K562 (cell line): ENCODE measurements at regions not wholly inside any gene's neighbourhood (a gene's known extent, or its start where the extent isn't known, plus 50 kb on each side); places are given as distances from the start of the nearest gene placed in this dataset.

ENCODE experiments used
- ATAC-seq: fragments of 200-7000 bp; cut with Tn5 transposase; 3 replicates; pipeline ENCODE4 v1.9.1; 2020; ENCODE audit warnings: moderate library complexity
- BruUV-seq: library from RNA; stranded (reverse); fragments of 400-500 nt; replicated peaks from 2 replicates; lab custom pipeline; 2021; lab: Mats Ljungman, UMichigan
- CTCF ChIA-PET: fragments of 300-600 bp; formaldehyde crosslinking; extraction: SDS; loops from one replicate; lab custom pipeline; 2021; ENCODE audit warnings: low intra/inter-chr PET ratio; lab: Yijun Ruan, JAX
- POLR2A ChIA-PET: fragments of 300-600, 350-650 bp; sonication (Branson Sonifier 250); formaldehyde crosslinking; extraction: SDS; loops from one replicate; lab custom pipeline; 2021; ENCODE audit warnings: antibody characterized with exemption, inconsistent platforms; lab: Yijun Ruan, JAX
- DNase-seq, 4 experiments: peaks; one replicate each; pipeline versions ENCODE4 v3.0.0 to v3.0.0-alpha.2; 2011 to 2018; ENCODE audit warnings: low spot score in 3 of 4, mixed read lengths in 3 of 4; ENCODE audit errors: extremely low read depth in 1 of 4
- FAIRE-seq: peaks from 2 replicates; lab custom pipeline; 2011; peaks lifted over from hg19 to GRCh38; lab: Jason Lieb, UNC
- H2AFZ ChIP-seq: 2 replicates; pipeline ENCODE4 v1.6.0; 2011; ENCODE audit warnings: low read depth, low read length, control low read depth, inconsistent platforms
- H3K27ac ChIP-seq: fragments of 200-600 bp; 3 replicates; pipeline ENCODE4 v1.8.0; 2011; ENCODE audit warnings: low read depth, mild to moderate bottlenecking, control low read depth, inconsistent platforms, low read length, moderate library complexity, mixed read lengths; ENCODE audit errors: extremely low read depth
- H3K27me3 ChIP-seq, 2 experiments: fragments of 300-600 bp in 1 of 2; 2 replicates in 1 of 2; 3 replicates in 1 of 2; pipeline versions ENCODE4 v1.6.0 to v1.8.0; 2011; ENCODE audit warnings: inconsistent platforms in 2 of 2, low read length in 2 of 2, mild to moderate bottlenecking in 1 of 2, mixed read lengths in 1 of 2, moderate library complexity in 1 of 2; ENCODE audit not compliant: control insufficient read depth in 2 of 2, insufficient read depth in 2 of 2
- H3K36me3 ChIP-seq: fragments of 300-600 bp; 3 replicates; pipeline ENCODE4 v1.8.0; 2011; ENCODE audit warnings: mild to moderate bottlenecking, low read length, inconsistent platforms; ENCODE audit not compliant: control insufficient read depth, insufficient read depth
- H3K4me1 ChIP-seq, 2 experiments: fragments of 200-600 bp in 1 of 2; replicated peaks in 1 of 2; 2 replicates in 1 of 2; 3 replicates in 1 of 2; pipeline versions ENCODE4 v1.5.1 to v1.8.0; 2011; ENCODE audit warnings: inconsistent platforms in 2 of 2, low read length in 2 of 2, mild to moderate bottlenecking in 1 of 2, mixed read lengths in 1 of 2, moderate library complexity in 1 of 2; ENCODE audit not compliant: control insufficient read depth in 2 of 2, insufficient read depth in 2 of 2
- H3K4me2 ChIP-seq: 2 replicates; pipeline ENCODE4 v1.6.1; 2011; ENCODE audit warnings: low read length, control low read depth, inconsistent platforms, mixed read lengths; ENCODE audit not compliant: insufficient read depth
- H3K4me3 ChIP-seq: fragments of 200-600 bp; sonication (generic), shearing (Covaris generic); 2 replicates; pipeline ENCODE4 v1.5.1; 2016; ENCODE audit warnings: control low read depth, inconsistent platforms
- H3K79me2 ChIP-seq: fragments of 200-600 bp; 3 replicates; pipeline ENCODE4 v1.8.0; 2011; ENCODE audit warnings: low read length, inconsistent platforms; ENCODE audit not compliant: control insufficient read depth, insufficient read depth
- H3K9ac ChIP-seq, 2 experiments: 2 replicates each; pipeline versions ENCODE4 v1.6.0 to v1.6.1; 2011; ENCODE audit warnings: low read depth in 2 of 2, low read length in 2 of 2, control low read depth in 1 of 2, inconsistent platforms in 1 of 2, mild to moderate bottlenecking in 1 of 2, mixed read lengths in 1 of 2; ENCODE audit not compliant: insufficient read depth in 1 of 2
- H3K9me1 ChIP-seq: one replicate; pipeline ENCODE4 v1.6.0; 2011; ENCODE audit warnings: inconsistent platforms, mild to moderate bottlenecking, low read length, moderate library complexity; ENCODE audit not compliant: control insufficient read depth, insufficient read depth
- H3K9me3 ChIP-seq: replicated peaks from 2 replicates; pipeline ENCODE4 v1.5.1; 2011; ENCODE audit warnings: low read depth, low read length, inconsistent platforms; ENCODE audit not compliant: control insufficient read depth, insufficient read depth
- H4K20me1 ChIP-seq: replicated peaks from 2 replicates; pipeline ENCODE4 v1.6.1; 2011; ENCODE audit warnings: low read length, inconsistent platforms, mixed read lengths; ENCODE audit not compliant: control insufficient read depth, insufficient read depth
- ATF4 ChIP-seq: fragments of 450-650 bp; formaldehyde crosslinking; IDR thresholded peaks from 2 replicates; pipeline ENCODE4 v1.4.0; 2022; ENCODE audit warnings: mild to moderate bottlenecking, moderate library complexity
- ATF7 ChIP-seq: fragments of 450-650 bp; IDR thresholded peaks from 2 replicates; pipeline ENCODE4 v1.7.1; 2014; ENCODE audit warnings: mild to moderate bottlenecking, moderate library complexity
- BCLAF1 ChIP-seq, 2 experiments: fragments of 450-650 bp in 1 of 2; IDR thresholded peaks; 2 replicates each; pipeline ENCODE4 v1.6.1; 2011 to 2017; ENCODE audit warnings: low read depth in 2 of 2, antibody characterized with exemption in 1 of 2, borderline replicate concordance in 1 of 2, low read length in 1 of 2, mild to moderate bottlenecking in 1 of 2, mixed read lengths in 1 of 2; ENCODE audit not compliant: control insufficient read depth in 1 of 2
- BCOR ChIP-seq: fragments of 450-650 bp; IDR thresholded peaks from 2 replicates; pipeline ENCODE4 v1.6.1; 2016
- CBX1 ChIP-seq: sonication (generic); IDR thresholded peaks from 2 replicates; pipeline ENCODE4 v1.6.1; 2016; ENCODE audit warnings: antibody characterized with exemption, low read depth, mild to moderate bottlenecking
- CCNT2 ChIP-seq: IDR thresholded peaks from 2 replicates; pipeline ENCODE4 v1.6.1; 2011; ENCODE audit warnings: borderline replicate concordance, low read depth, mild to moderate bottlenecking, moderate library complexity, mixed read lengths, low read length; ENCODE audit not compliant: insufficient read length; ENCODE audit errors: extremely low read depth
- GTF3C2 ChIP-seq: IDR thresholded peaks from 3 replicates; pipeline ENCODE4 v1.6.1; 2011; ENCODE audit warnings: borderline replicate concordance, mild to moderate bottlenecking, moderate library complexity; ENCODE audit not compliant: insufficient read length; ENCODE audit errors: extremely low read depth
- KAT2B ChIP-seq: IDR thresholded peaks from one replicate; pipeline ENCODE4 v1.6.1; 2012; ENCODE audit warnings: low read depth, mild to moderate bottlenecking, control low read depth, inconsistent platforms, low read length, moderate library complexity
- PHB2 ChIP-seq: fragments of 450-650 bp; IDR thresholded peaks from 2 replicates; pipeline ENCODE4 v1.6.1; 2017; ENCODE audit warnings: low read depth
- RBM14 ChIP-seq: fragments of 200-400 bp; formaldehyde crosslinking; IDR thresholded peaks from 2 replicates; pipeline ENCODE4 v1.6.1; 2018; ENCODE audit warnings: low read depth, mild to moderate bottlenecking, low read length, moderate library complexity, borderline replicate concordance; ENCODE audit not compliant: insufficient read depth
- ZFP36 ChIP-seq: fragments of 150-350 bp; IDR thresholded peaks from 2 replicates; pipeline ENCODE4 v1.6.1; 2018; ENCODE audit warnings: low read length, low read depth; ENCODE audit not compliant: partially characterized antibody
- ZNF583 ChIP-seq: fragments of 250-450 bp; sonication (Bioruptor Pico); IDR thresholded peaks from 2 replicates; pipeline ENCODE4 v1.4.0; 2020
- ZNF77 ChIP-seq: fragments of 250-450 bp; sonication (Bioruptor Pico); IDR thresholded peaks from 2 replicates; pipeline ENCODE4 v1.5.0; 2020
- WGBS: fragments of 100-300 bp; shearing (Covaris generic); methylation state at CpG from one replicate; pipeline ENCODE4 v1.1.6; 2016; ENCODE audit warnings: low coverage, mixed read lengths; ENCODE audit not compliant: insufficient coverage; ENCODE audit errors: missing lambda C conversion rate; 5-methylcytosine and 5-hydroxymethylcytosine counted together
- in situ Hi-C: fragments of 300-500 bp; cut with MboI; formaldehyde crosslinking; loops from 4 replicates; pipeline ENCODE4 v1.15.0; 2018; ENCODE audit warnings: inconsistent platforms, mixed read lengths
- intact Hi-C: fragments of 100-400 bp; cut with micrococcal nuclease; formaldehyde crosslinking; loops from 2 replicates; pipeline ENCODE4 v1.14.2; 2022

- peaks cover 17 to 55% of the 10 kb centered on the region in 2 experiments for H3K27me3 ChIP-seq
- H3K36me3 ChIP-seq: no peaks in the 10 kb centered on the region
- no peak for ATAC-seq
- 3% methylated on average over 23 of the region's 28 CpGs for WGBS
- no peaks in the 10 kb centered on the region for H4K20me1 ChIP-seq
- no peak overlapping the region for H3K9ac ChIP-seq
- intact Hi-C loops: no loop called here
- no peaks in the 10 kb centered on the region for H3K4me1 ChIP-seq
- H3K27ac ChIP-seq: no peak overlapping the region
- no peaks in the 10 kb centered on the region for H3K79me2 ChIP-seq
- BruUV-seq: no TSS peak
- no peak overlapping the region for H3K4me2 ChIP-seq
- no peak overlapping the region for H3K4me3 ChIP-seq
- in situ Hi-C loops: no loop called here
- POLR2A ChIA-PET: interaction anchor here (0.6 to 0.9 kb wide), 2 partner anchors 18 to 63 kb away, joined by 3 to 4 read pairs; no protein-coding TSS in a partner anchor
- FAIRE-seq: no peak
- H2AFZ ChIP-seq: no peak overlapping the region
- no peaks in the 10 kb centered on the region for H3K9me1 ChIP-seq
- DNase-seq: no peak
- CTCF ChIA-PET: no interaction called here
- no peaks in the 10 kb centered on the region for H3K9me3 ChIP-seq
- TF ChIP-seq GTF3C2 (no peak), ATF4 (no peak), BCLAF1 (IDR thresholded peaks at IDR 0.05; ENCODE audit: borderline replicate concordance in 1 of 2, control insufficient read depth in 1 of 2, low read depth in 2 of 2, low read length in 1 of 2) (no peak), CBX1 (no peak), RBM14 (no peak), ZFP36 (no peak), ZNF77 (CRISPR knock-in tag) (no peak), CCNT2 (no peak), ZNF583 (no peak), PHB2 (no peak), ATF7 (no peak), KAT2B (no peak), BCOR (no peak)
Observed at GRCh38 chr16:86700046-86700945, 121.9 kb downstream of the FOXL1 start.
